ENCODE measurements at regions not wholly inside any gene's neighbourhood (a gene's known extent, or its start where the extent isn't known, plus 50 kb on each side); places are given as distances from the start of the nearest gene placed in this dataset.

- TF ChIP-seq Cebpa-rat (IDR thresholded peaks at IDR 0.05) = no peak
- no peak overlapping the region for H3K4me3 ChIP-seq
These were observed 92.9 kb upstream of the USP38 start for GRCh38 chr4:143091862-143092261.

GRCh38 chr4:143095447-143095846 lies 89.3 kb upstream of the USP38 start:
- no peak for TF ChIP-seq Cebpa-rat (IDR thresholded peaks at IDR 0.05)
- H3K36me3 ChIP-seq = no peaks in the 10 kb centered on the region
- H4K20me1 ChIP-seq = no peaks in the 10 kb centered on the region
- no peaks in the 10 kb centered on the region for H3K4me1 ChIP-seq
- no peaks in the 10 kb centered on the region; the same call in 1 of the 2 replicates for H3K9me3 ChIP-seq
- H3K27me3 ChIP-seq = no peaks in the 10 kb centered on the region
- H3K27ac ChIP-seq = no peak overlapping the region
- no peak overlapping the region for H3K4me2 ChIP-seq
- H3K9ac ChIP-seq = no peak overlapping the region
- no peak overlapping the region for H3K4me3 ChIP-seq

More at GRCh38 chr4:143091862-143092261, 92.9 kb upstream of the USP38 start:
- no peaks in the 10 kb centered on the region for H3K27me3 ChIP-seq
- no peaks in the 10 kb centered on the region for H4K20me1 ChIP-seq
- no peak overlapping the region for H3K27ac ChIP-seq
- H3K9me3 ChIP-seq = no peaks in the 10 kb centered on the region
- H3K4me2 ChIP-seq = no peak overlapping the region
- no peaks in the 10 kb centered on the region for H3K36me3 ChIP-seq
- H3K9ac ChIP-seq = no peak overlapping the region
- H3K4me1 ChIP-seq = no peaks in the 10 kb centered on the region

GRCh38 chr4:143097751-143098150 lies 87.0 kb upstream of the USP38 start:
- no peak for TF ChIP-seq Cebpa-rat (IDR thresholded peaks at IDR 0.05)
- H4K20me1 ChIP-seq = no peaks in the 10 kb centered on the region
- no peaks in the 10 kb centered on the region for H3K36me3 ChIP-seq
- H3K4me1 ChIP-seq = no peaks in the 10 kb centered on the region
- H3K27me3 ChIP-seq = no peaks in the 10 kb centered on the region
- no peak overlapping the region for H3K4me2 ChIP-seq
- no peak overlapping the region for H3K4me3 ChIP-seq
- no peak overlapping the region for H3K27ac ChIP-seq
- H3K9me3 ChIP-seq = no peaks in the 10 kb centered on the region; the same call in 1 of the 2 replicates
- no peak overlapping the region for H3K9ac ChIP-seq

- H3K27me3 ChIP-seq = no peaks in the 10 kb centered on the region
- no peak for TF ChIP-seq Cebpa-rat (IDR thresholded peaks at IDR 0.05)
- no peak overlapping the region for H3K4me2 ChIP-seq
- H3K9ac ChIP-seq = no peak overlapping the region
- H3K36me3 ChIP-seq = no peaks in the 10 kb centered on the region
- H4K20me1 ChIP-seq = no peaks in the 10 kb centered on the region
- no peaks in the 10 kb centered on the region for H3K4me1 ChIP-seq
- no peak overlapping the region for H3K4me3 ChIP-seq
- H3K9me3 ChIP-seq = no peaks in the 10 kb centered on the region; the same call in 1 of the 2 replicates
- H3K27ac ChIP-seq = no peak overlapping the region
These were observed 85.0 kb upstream of the USP38 start for GRCh38 chr4:143099693-143100092.

GRCh38 chr4:143109376-143109775 lies 75.3 kb upstream of the USP38 start:
- Histone ChIP-seq H3K27ac (no peak overlapping the region), H4K20me1 (no peaks in the 10 kb centered on the region), H3K4me3 (no peak overlapping the region), H3K9ac (no peak overlapping the region), H3K4me1 (no peaks in the 10 kb centered on the region), H3K9me3 (no peaks in the 10 kb centered on the region), H3K4me2 (no peak overlapping the region), H3K27me3 (no peaks in the 10 kb centered on the region), H3K36me3 (no peaks in the 10 kb centered on the region)
- no peak for TF ChIP-seq Cebpa-rat (IDR thresholded peaks at IDR 0.05)

- Histone ChIP-seq H3K9me3 (no peaks in the 10 kb centered on the region), H3K36me3 (no peaks in the 10 kb centered on the region), H4K20me1 (no peaks in the 10 kb centered on the region), H3K4me2 (no peak overlapping the region), H3K9ac (no peak overlapping the region), H3K27ac (no peak overlapping the region), H3K4me3 (no peak overlapping the region), H3K27me3 (no peaks in the 10 kb centered on the region), H3K4me1 (no peaks in the 10 kb centered on the region)
- TF ChIP-seq Cebpa-rat (IDR thresholded peaks at IDR 0.05) = no peak
These were observed 66.1 kb upstream of the USP38 start for GRCh38 chr4:143118663-143119062.

GRCh38 chr4:143127621-143128020 lies 57.1 kb upstream of the USP38 start:
- peaks cover 4% of the 10 kb centered on the region for H3K9me3 ChIP-seq
- no peak overlapping the region for H3K4me2 ChIP-seq
- H3K27ac ChIP-seq = no peak overlapping the region
- H3K4me1 ChIP-seq = no peaks in the 10 kb centered on the region
- H3K36me3 ChIP-seq = no peaks in the 10 kb centered on the region
- no peak for TF ChIP-seq Cebpa-rat (IDR thresholded peaks at IDR 0.05)
- no peaks in the 10 kb centered on the region for H3K27me3 ChIP-seq
- no peaks in the 10 kb centered on the region for H4K20me1 ChIP-seq
- no peak overlapping the region for H3K9ac ChIP-seq
- H3K4me3 ChIP-seq = no peak overlapping the region

GRCh38 chr4:143133977-143134376 lies 50.7 kb upstream of the USP38 start:
- TF ChIP-seq Cebpa-rat (IDR thresholded peaks at IDR 0.05) = no peak
- no peak overlapping the region for H3K27ac ChIP-seq
- no peak overlapping the region for H3K4me3 ChIP-seq
- H4K20me1 ChIP-seq = no peaks in the 10 kb centered on the region
- no peak overlapping the region for H3K4me2 ChIP-seq
- H3K36me3 ChIP-seq = no peaks in the 10 kb centered on the region
- no peaks in the 10 kb centered on the region for H3K27me3 ChIP-seq
- no peaks in the 10 kb centered on the region for H3K4me1 ChIP-seq
- no peaks in the 10 kb centered on the region for H3K9me3 ChIP-seq
- no peak overlapping the region for H3K9ac ChIP-seq

Measured in BLaER1 (cell line).